ENCODE measurements at regions not wholly inside any gene's neighbourhood (a gene's known extent, or its start where the extent isn't known, plus 50 kb on each side); places are given as distances from the start of the nearest gene placed in this dataset.

GRCh38 chr4:11511321-11511720 lies 82.6 kb upstream of the HS3ST1 start:
- no peaks in the 10 kb centered on the region for H3K36me3 ChIP-seq
- in situ Hi-C loops (cut with MboI; ENCODE audit: low pct_ligation_motif_present in 1 of 4, low pct_unique_long_range_greater_than_20kb in 1 of 4, low sequenced_read_pairs in 3 of 4), result no loop called here
- no peak overlapping the region for H3K27ac ChIP-seq
- no peak for DNase-seq
- no peaks in the 10 kb centered on the region for H3K4me1 ChIP-seq
- intact Hi-C loops (cut with DNase I; ENCODE audit: low total_unique reads), result no loop called here
- H3K9me3 ChIP-seq, result no peaks in the 10 kb centered on the region
- H3K4me3 ChIP-seq, result no peak overlapping the region
- H3K27me3 ChIP-seq, result no peaks in the 10 kb centered on the region
- no peak for TF ChIP-seq POLR2A (IDR thresholded peaks at IDR 0.05)
- TF ChIP-seq EP300 (IDR thresholded peaks at IDR 0.05; ENCODE audit: low read depth), result no peak
- no peak for TF ChIP-seq POLR2AphosphoS5 (IDR thresholded peaks at IDR 0.05)
- no peak for TF ChIP-seq CTCF (IDR thresholded peaks at IDR 0.05)
- 62 to 67% methylated on average over 1 to 3 of the region's 3 CpGs for WGBS, 2 donors (ENCODE audit: low coverage in 1 of 2)

GRCh38 chr4:11507920-11508319 lies 79.2 kb upstream of the HS3ST1 start:
- in situ Hi-C loops (cut with MboI; ENCODE audit: low pct_ligation_motif_present in 1 of 4, low pct_unique_long_range_greater_than_20kb in 1 of 4, low sequenced_read_pairs in 3 of 4), result no loop called here
- no peak for DNase-seq

GRCh38 chr4:11506194-11506593 lies 77.5 kb upstream of the HS3ST1 start:
- Histone ChIP-seq H3K27ac (peak overlapping the region; percentile 69 to 74 (median 74)), H3K4me3 (no peak overlapping the region), H3K9me3 (no peaks in the 10 kb centered on the region), H3K36me3 (no peaks in the 10 kb centered on the region), H3K27me3 (no peaks in the 10 kb centered on the region), H3K4me1 (peaks cover 5 to 12% (median 9%) of the 10 kb centered on the region in 4 donors)
- 83 to 96% methylated on average over 2 to 4 of the region's 4 CpGs for WGBS, 2 donors (ENCODE audit: low coverage in 1 of 2)
- intact Hi-C loops (cut with DNase I; ENCODE audit: low total_unique reads) (no loop called here), in situ Hi-C loops (cut with MboI; ENCODE audit: low pct_ligation_motif_present in 1 of 4, low pct_unique_long_range_greater_than_20kb in 1 of 4, low sequenced_read_pairs in 3 of 4) (no loop called here)
- TF ChIP-seq POLR2A (IDR thresholded peaks at IDR 0.05) (no peak), POLR2AphosphoS5 (IDR thresholded peaks at IDR 0.05) (no peak), CTCF (IDR thresholded peaks at IDR 0.05) (no peak), EP300 (IDR thresholded peaks at IDR 0.05; ENCODE audit: low read depth) (no peak)
- no peak for DNase-seq

More at GRCh38 chr4:11507920-11508319, 79.2 kb upstream of the HS3ST1 start:
- no peak overlapping the region for H3K4me3 ChIP-seq
- H3K27ac ChIP-seq, result no peak overlapping the region
- WGBS, 2 donors (ENCODE audit: low coverage in 1 of 2), result 71 to 80% methylated on average over 2 to 3 of the region's 3 CpGs
- H3K9me3 ChIP-seq, result no peaks in the 10 kb centered on the region
- H3K36me3 ChIP-seq, result no peaks in the 10 kb centered on the region
- intact Hi-C loops (cut with DNase I; ENCODE audit: low total_unique reads), result no loop called here
- H3K27me3 ChIP-seq, result no peaks in the 10 kb centered on the region
- TF ChIP-seq POLR2A (IDR thresholded peaks at IDR 0.05) (no peak), POLR2AphosphoS5 (IDR thresholded peaks at IDR 0.05) (no peak), EP300 (IDR thresholded peaks at IDR 0.05; ENCODE audit: low read depth) (no peak), CTCF (IDR thresholded peaks at IDR 0.05) (no peak)
- peaks cover 5 to 12% (median 9%) of the 10 kb centered on the region in 4 donors for H3K4me1 ChIP-seq

- Histone ChIP-seq H3K9me3 (no peaks in the 10 kb centered on the region), H3K36me3 (no peaks in the 10 kb centered on the region), H3K27ac (peak overlapping the region; percentile 69 to 74 (median 74)), H3K27me3 (no peaks in the 10 kb centered on the region), H3K4me1 (peaks cover 5 to 12% (median 9%) of the 10 kb centered on the region in 4 donors), H3K4me3 (no peak overlapping the region)
- DNase-seq, result peak; percentile 56
- intact Hi-C loops (cut with DNase I; ENCODE audit: low total_unique reads) (no loop called here), in situ Hi-C loops (cut with MboI; ENCODE audit: low pct_ligation_motif_present in 1 of 4, low pct_unique_long_range_greater_than_20kb in 1 of 4, low sequenced_read_pairs in 3 of 4) (no loop called here)
- 28 to 30% methylated on average over 5 of the region's 5 CpGs for WGBS, 2 donors (ENCODE audit: low coverage in 1 of 2)
- TF ChIP-seq CTCF (IDR thresholded peaks at IDR 0.05) (no peak), POLR2AphosphoS5 (IDR thresholded peaks at IDR 0.05) (peak in 1 of 3 donors; percentile 60), POLR2A (IDR thresholded peaks at IDR 0.05) (no peak), EP300 (IDR thresholded peaks at IDR 0.05; ENCODE audit: low read depth) (no peak)
Observed at GRCh38 chr4:11505221-11505971, 76.7 kb upstream of the HS3ST1 start.

Data from transverse colon (tissue), 4 donors.